ENCODE measurements at regions not wholly inside any gene's neighbourhood (a gene's known extent, or its start where the extent isn't known, plus 50 kb on each side); places are given as distances from the start of the nearest gene placed in this dataset.

GRCh38 chr1:172926070-172926469 lies 124.7 kb downstream of the TNFSF18 start:
- Histone ChIP-seq H3K4me3 (ENCODE audit: extremely low read depth in 1 of 4, insufficient read depth in 2 of 4, low read depth in 3 of 4, low read length in 4 of 4) (no peak overlapping the region), H2AK5ac (ENCODE audit: low read depth, low read length) (no peak overlapping the region), H4K20me1 (replicated peaks in 1 of 2; ENCODE audit: control insufficient read depth in 1 of 2, insufficient read depth in 2 of 2, low read length in 2 of 2) (no peaks in the 10 kb centered on the region), H3K27me3 (replicated peaks in 1 of 4; ENCODE audit: control insufficient read depth in 3 of 4, extremely low read depth in 1 of 4, insufficient read depth in 3 of 4, low read length in 3 of 4) (no peaks in the 10 kb centered on the region), H4K5ac (ENCODE audit: insufficient read length, low read depth, low read length) (no peak overlapping the region), H3K23ac (ENCODE audit: insufficient read length) (no peak overlapping the region), H4K8ac (ENCODE audit: extremely low read depth, insufficient read depth, low read length) (no peak overlapping the region), H2BK120ac (replicated peaks; ENCODE audit: low read depth, low read length) (no peak overlapping the region), H3K14ac (ENCODE audit: insufficient read length) (no peak overlapping the region), H3K4ac (replicated peaks; ENCODE audit: insufficient read length, low read depth, low read length) (no peak overlapping the region), H2BK15ac (ENCODE audit: low read length) (no peak overlapping the region), H2BK5ac (ENCODE audit: low read depth, low read length) (no peak overlapping the region), H4K91ac (replicated peaks; ENCODE audit: insufficient read length, low read length) (no peak overlapping the region), H3K36me3 (ENCODE audit: control insufficient read depth in 2 of 4, insufficient read depth in 4 of 4, low read length in 3 of 4) (no peaks in the 10 kb centered on the region), H3K4me2 (ENCODE audit: insufficient read depth in 1 of 2, low read depth in 2 of 2, low read length in 2 of 2) (no peak overlapping the region), H2BK20ac (ENCODE audit: low read length) (no peak overlapping the region), H3K79me1 (ENCODE audit: low read depth, low read length) (no peaks in the 10 kb centered on the region), H3K56ac (replicated peaks; ENCODE audit: insufficient read length, low read depth, low read length) (no peak overlapping the region), H3K79me2 (ENCODE audit: control insufficient read depth in 1 of 2, insufficient read depth in 2 of 2, low read length in 2 of 2) (no peaks in the 10 kb centered on the region), H2BK12ac (ENCODE audit: low read depth, low read length) (no peak overlapping the region), H3K18ac (ENCODE audit: extremely low read depth, low read length) (no peak overlapping the region), H3K9ac (replicated peaks in 1 of 4; ENCODE audit: extremely low read depth in 1 of 4, low read depth in 3 of 4, low read length in 3 of 4) (no peak overlapping the region), H3K4me1 (replicated peaks in 1 of 4; ENCODE audit: control insufficient read depth in 3 of 4, insufficient read depth in 4 of 4, low read length in 3 of 4) (no peaks in the 10 kb centered on the region), H3K23me2 (ENCODE audit: low read depth, low read length) (no peaks in the 10 kb centered on the region), H2AFZ (ENCODE audit: low read length) (no peak overlapping the region), H3K9me3 (ENCODE audit: insufficient read depth in 2 of 2, low read depth in 1 of 2, low read length in 1 of 2) (no peaks in the 10 kb centered on the region), H3K27ac (ENCODE audit: low read depth, low read length) (no peak overlapping the region)
- POLR2A ChIA-PET (ENCODE audit: partially characterized antibody), result no interaction called here
- WGBS, 2 experiments (ENCODE audit: extremely low coverage in 1 of 2, insufficient coverage in 1 of 2, insufficient read length in 1 of 2, insufficient replicate concordance in 2 of 2, low coverage in 1 of 2, low lambda C conversion rate in 2 of 2, missing lambda C conversion rate in 1 of 2), result 83% methylated on average over 2 of the region's 2 CpGs; no CpG with 5 or more reads in 1 of the 2 experiments
- CTCF ChIA-PET (ENCODE audit: partially characterized antibody), result no interaction called here
- FAIRE-seq, result no peak
- no peak for DNase-seq (ENCODE audit: low read depth in 1 of 2, low spot score in 2 of 2)
- no peak for TF ChIP-seq PHF8 (conservative IDR thresholded peaks at IDR 0.05; ENCODE audit: low read depth, low read length)
- TF ChIP-seq CREB1 (IDR thresholded peaks at IDR 0.05), result no peak
- no peak for TF ChIP-seq BACH1 (IDR thresholded peaks at IDR 0.05; ENCODE audit: low read length)
- TF ChIP-seq JUND (IDR thresholded peaks at IDR 0.05; ENCODE audit: low read length), result no peak
- TF ChIP-seq SP1 (IDR thresholded peaks at IDR 0.05; ENCODE audit: low read depth, low read length), result no peak
- no peak for TF ChIP-seq RNF2 (IDR thresholded peaks at IDR 0.05; ENCODE audit: borderline replicate concordance, low read depth, low read length, missing control alignments, poor library complexity, severe bottlenecking)
- TF ChIP-seq MAX (IDR thresholded peaks at IDR 0.05), result no peak
- TF ChIP-seq KDM4A (IDR thresholded peaks at IDR 0.05; ENCODE audit: low read depth, low read length, severe bottlenecking), result no peak
- no peak for TF ChIP-seq BCL11A (IDR thresholded peaks at IDR 0.05; ENCODE audit: low read depth in 2 of 2, low read length in 2 of 2)
- no peak for TF ChIP-seq SUZ12 (IDR thresholded peaks at IDR 0.05; ENCODE audit: low read length)
- TF ChIP-seq YY1 (IDR thresholded peaks at IDR 0.05; ENCODE audit: low read depth, low read length), result no peak
- no peak for TF ChIP-seq NANOG (IDR thresholded peaks at IDR 0.05; ENCODE audit: insufficient read depth, low read depth, low read length, poor library complexity, severe bottlenecking)
- TF ChIP-seq E2F6 (IDR thresholded peaks at IDR 0.05), result no peak
- no peak for TF ChIP-seq KDM5A (IDR thresholded peaks at IDR 0.05; ENCODE audit: low read length)
- TF ChIP-seq ASH2L (IDR thresholded peaks at IDR 0.05; ENCODE audit: low read length), result no peak

All from H1 (cell line).